Parathyroid adenoma (tissue), 2 donors: ENCODE measurements at regions not wholly inside any gene's neighbourhood (a gene's known extent, or its start where the extent isn't known, plus 50 kb on each side); places are given as distances from the start of the nearest gene placed in this dataset.

ENCODE experiments used
- H2AFZ ChIP-seq: fragments of 300-600 bp; sonication (generic); one replicate; pipeline ENCODE4 v1.7.0; 2017; ENCODE audit warnings: antibody characterized with exemption, mild to moderate bottlenecking
- H3K27ac ChIP-seq: fragments of 300-600 bp; sonication (generic); one replicate; pipeline ENCODE4 v1.7.0; 2017
- H3K27me3 ChIP-seq: fragments of 300-600 bp; sonication (generic); one replicate; pipeline ENCODE4 v1.7.0; 2017; ENCODE audit warnings: low read length; ENCODE audit not compliant: control insufficient read depth, insufficient read depth
- H3K36me3 ChIP-seq: fragments of 300-600 bp; sonication (generic); one replicate; pipeline ENCODE4 v1.7.0; 2017; ENCODE audit warnings: low read length; ENCODE audit not compliant: control insufficient read depth, insufficient read depth
- H3K4me1 ChIP-seq: fragments of 300-600 bp; sonication (generic); one replicate; pipeline ENCODE4 v1.7.0; 2017; ENCODE audit warnings: control low read depth
- H3K4me2 ChIP-seq: fragments of 300-600 bp; sonication (generic); one replicate; pipeline ENCODE4 v1.7.0; 2017; ENCODE audit warnings: low read length
- H3K4me3 ChIP-seq: fragments of 300-600 bp; sonication (generic); one replicate; pipeline ENCODE4 v1.7.0; 2017; ENCODE audit warnings: low read depth, low read length
- H3K79me2 ChIP-seq: fragments of 300-600 bp; sonication (generic); one replicate; pipeline ENCODE4 v1.7.0; 2017; ENCODE audit warnings: control low read depth
- H3K9ac ChIP-seq: fragments of 300-600 bp; sonication (generic); one replicate; pipeline ENCODE4 v1.7.0; 2017; ENCODE audit warnings: mild to moderate bottlenecking
- H3K9me3 ChIP-seq: fragments of 300-600 bp; sonication (generic); one replicate; pipeline ENCODE4 v1.7.0; 2017; ENCODE audit warnings: low read length; ENCODE audit not compliant: control insufficient read depth
- CTCF ChIP-seq: fragments of 300-600 bp; sonication (generic); IDR thresholded peaks from one replicate; pipeline ENCODE4 v1.7.0; 2017; ENCODE audit warnings: antibody characterized with exemption, mild to moderate bottlenecking
- donor health status: primary hyperparathyroidism.

GRCh38 chr3:101081446-101081845 lies 88.2 kb upstream of the ABI3BP start:
- Histone ChIP-seq H3K79me2 (no peaks in the 10 kb centered on the region), H3K36me3 (no peaks in the 10 kb centered on the region), H3K27me3 (no peaks in the 10 kb centered on the region), H3K4me2 (no peak overlapping the region), H2AFZ (no peak overlapping the region), H3K27ac (no peak overlapping the region), H3K9me3 (no peaks in the 10 kb centered on the region), H3K4me3 (no peak overlapping the region), H3K9ac (no peak overlapping the region), H3K4me1 (no peaks in the 10 kb centered on the region)
- TF ChIP-seq CTCF: no peak

GRCh38 chr3:101077361-101078011 lies 84.3 kb upstream of the ABI3BP start:
- Histone ChIP-seq H3K79me2 (no peaks in the 10 kb centered on the region), H2AFZ (no peak overlapping the region), H3K27me3 (no peaks in the 10 kb centered on the region), H3K4me1 (no peaks in the 10 kb centered on the region), H3K4me3 (no peak overlapping the region), H3K9me3 (no peaks in the 10 kb centered on the region), H3K36me3 (no peaks in the 10 kb centered on the region), H3K4me2 (no peak overlapping the region), H3K9ac (no peak overlapping the region), H3K27ac (no peak overlapping the region)
- no peak for TF ChIP-seq CTCF

- H3K27ac ChIP-seq: no peak overlapping the region
- H3K27me3 ChIP-seq: no peaks in the 10 kb centered on the region
- H3K9me3 ChIP-seq: no peaks in the 10 kb centered on the region
- H3K79me2 ChIP-seq: no peaks in the 10 kb centered on the region
- no peak overlapping the region for H3K9ac ChIP-seq
- no peaks in the 10 kb centered on the region for H3K36me3 ChIP-seq
- no peak overlapping the region for H3K4me2 ChIP-seq
- H3K4me1 ChIP-seq: no peaks in the 10 kb centered on the region
- no peak overlapping the region for H2AFZ ChIP-seq
- no peak overlapping the region for H3K4me3 ChIP-seq
- TF ChIP-seq CTCF: no peak
Measured at GRCh38 chr3:101074518-101074917, 81.3 kb upstream of the ABI3BP start.

GRCh38 chr3:101072300-101072699 lies 79.1 kb upstream of the ABI3BP start:
- no peaks in the 10 kb centered on the region for H3K4me1 ChIP-seq
- H3K27me3 ChIP-seq: no peaks in the 10 kb centered on the region
- no peak overlapping the region for H3K4me3 ChIP-seq
- TF ChIP-seq CTCF: no peak
- no peak overlapping the region for H3K4me2 ChIP-seq
- no peaks in the 10 kb centered on the region for H3K36me3 ChIP-seq
- no peak overlapping the region for H2AFZ ChIP-seq
- H3K27ac ChIP-seq: no peak overlapping the region
- H3K79me2 ChIP-seq: no peaks in the 10 kb centered on the region
- H3K9me3 ChIP-seq: no peaks in the 10 kb centered on the region
- H3K9ac ChIP-seq: no peak overlapping the region

- no peak for TF ChIP-seq CTCF
- Histone ChIP-seq H3K4me3 (no peak overlapping the region), H3K4me1 (no peaks in the 10 kb centered on the region), H3K9ac (no peak overlapping the region), H3K27ac (no peak overlapping the region), H3K36me3 (no peaks in the 10 kb centered on the region), H3K9me3 (no peaks in the 10 kb centered on the region), H3K27me3 (no peaks in the 10 kb centered on the region), H2AFZ (peak overlapping the region; percentile 77), H3K79me2 (no peaks in the 10 kb centered on the region), H3K4me2 (peak overlapping the region; percentile 64)
Measured at GRCh38 chr3:101070799-101071121, 77.5 kb upstream of the ABI3BP start.
